ENCODE measurements at regions not wholly inside any gene's neighbourhood (a gene's known extent, or its start where the extent isn't known, plus 50 kb on each side); places are given as distances from the start of the nearest gene placed in this dataset.

GRCh38 chr5:123751670-123752069, 239.7 kb downstream of the CSNK1G3 start:
- Histone ChIP-seq H3K4me1 (ENCODE audit: control insufficient read depth, extremely low read depth, insufficient read depth, low read length) (peaks cover 12% of the 10 kb centered on the region), H2AFZ (ENCODE audit: low read length) (no peak overlapping the region), H3K27ac (ENCODE audit: insufficient read depth, low read length) (no peak overlapping the region), H3K36me3 (ENCODE audit: control insufficient read depth, insufficient read depth, low read length) (no peaks in the 10 kb centered on the region), H3K4me3 (replicated peaks in 1 of 4; ENCODE audit: control extremely low read depth in 1 of 4, insufficient read depth in 1 of 4, low read depth in 3 of 4, low read length in 4 of 4) (no peak overlapping the region), H4K20me1 (ENCODE audit: control insufficient read depth, extremely low read depth, insufficient read depth, low read length) (no peaks in the 10 kb centered on the region), H3K27me3 (ENCODE audit: control insufficient read depth, insufficient read depth, low read length) (no peaks in the 10 kb centered on the region), H3K79me2 (ENCODE audit: control insufficient read depth, insufficient read depth, low read length) (no peaks in the 10 kb centered on the region), H3K9ac (ENCODE audit: insufficient read depth, low read length) (no peak overlapping the region), H3K9me3 (ENCODE audit: control insufficient read depth, insufficient read depth, low read depth, low read length) (no peaks in the 10 kb centered on the region), H3K4me2 (ENCODE audit: extremely low read depth, insufficient read depth, low read length) (no peak overlapping the region)
- TF ChIP-seq EZH2 (IDR thresholded peaks at IDR 0.05; ENCODE audit: low read length, missing control alignments) (no peak), CTCF (conservative IDR thresholded peaks at IDR 0.05 in 1 of 2, IDR thresholded peaks at IDR 0.05 in 1 of 2; ENCODE audit: low read depth in 1 of 2, low read length in 2 of 2) (no peak)
- DNase-seq (ENCODE audit: low read depth in 2 of 2), result no peak

- Histone ChIP-seq H2AFZ (ENCODE audit: low read length) (no peak overlapping the region), H3K9me3 (ENCODE audit: control insufficient read depth, insufficient read depth, low read depth, low read length) (no peaks in the 10 kb centered on the region), H3K4me2 (ENCODE audit: extremely low read depth, insufficient read depth, low read length) (no peak overlapping the region), H3K27ac (ENCODE audit: insufficient read depth, low read length) (no peak overlapping the region), H3K27me3 (ENCODE audit: control insufficient read depth, insufficient read depth, low read length) (no peaks in the 10 kb centered on the region), H3K36me3 (ENCODE audit: control insufficient read depth, insufficient read depth, low read length) (no peaks in the 10 kb centered on the region), H3K9ac (ENCODE audit: insufficient read depth, low read length) (no peak overlapping the region), H3K79me2 (ENCODE audit: control insufficient read depth, insufficient read depth, low read length) (no peaks in the 10 kb centered on the region), H3K4me3 (replicated peaks in 1 of 4; ENCODE audit: control extremely low read depth in 1 of 4, insufficient read depth in 1 of 4, low read depth in 3 of 4, low read length in 4 of 4) (no peak overlapping the region), H4K20me1 (ENCODE audit: control insufficient read depth, extremely low read depth, insufficient read depth, low read length) (no peaks in the 10 kb centered on the region), H3K4me1 (ENCODE audit: control insufficient read depth, extremely low read depth, insufficient read depth, low read length) (peaks cover 2% of the 10 kb centered on the region)
- no peak for DNase-seq (ENCODE audit: low read depth in 2 of 2)
- TF ChIP-seq EZH2 (IDR thresholded peaks at IDR 0.05; ENCODE audit: low read length, missing control alignments), result no peak
- TF ChIP-seq CTCF (conservative IDR thresholded peaks at IDR 0.05 in 1 of 2, IDR thresholded peaks at IDR 0.05 in 1 of 2; ENCODE audit: low read depth in 1 of 2, low read length in 2 of 2), result no peak
Measured at GRCh38 chr5:123748239-123748638, 236.3 kb downstream of the CSNK1G3 start.

DNA sequence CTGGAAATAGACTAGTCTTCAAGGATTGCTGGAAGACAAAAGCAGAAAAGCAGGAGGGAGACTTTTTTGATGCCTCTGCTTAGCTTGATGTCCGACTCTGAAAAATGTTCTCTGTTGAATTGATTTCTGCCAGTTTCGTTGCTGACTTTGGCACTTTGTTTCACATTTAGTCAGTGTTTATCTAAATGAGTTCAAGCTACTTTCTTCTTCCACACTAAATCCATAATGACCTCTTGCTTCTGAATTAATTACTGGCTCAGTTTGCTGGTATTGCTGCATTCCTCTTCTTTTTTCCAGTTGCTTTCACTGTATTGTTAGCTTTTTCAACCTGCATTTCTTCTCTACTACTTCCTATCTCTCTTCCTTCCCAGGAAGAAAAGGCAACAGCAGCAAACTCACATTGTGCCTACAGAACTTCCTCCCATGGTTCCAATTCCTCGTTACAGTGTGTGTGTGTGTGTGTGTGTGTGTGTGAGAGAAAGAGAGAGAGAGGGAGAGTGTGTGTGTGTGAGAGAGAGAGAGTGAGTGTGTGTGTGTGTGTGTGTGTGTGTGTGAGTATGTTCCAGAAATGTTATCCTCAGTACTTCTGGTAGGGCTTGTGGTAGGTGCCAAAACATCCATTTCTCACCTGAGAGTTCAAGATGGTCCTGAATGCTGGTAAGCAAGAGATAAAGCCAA, 234.8 kb downstream of the CSNK1G3 start:
- no peaks in the 10 kb centered on the region for H3K27me3 ChIP-seq (ENCODE audit: control insufficient read depth, insufficient read depth, low read length)
- no peaks in the 10 kb centered on the region for H3K4me1 ChIP-seq (ENCODE audit: control insufficient read depth, extremely low read depth, insufficient read depth, low read length)
- H3K36me3 ChIP-seq (ENCODE audit: control insufficient read depth, insufficient read depth, low read length), result no peaks in the 10 kb centered on the region
- TF ChIP-seq EZH2 (IDR thresholded peaks at IDR 0.05; ENCODE audit: low read length, missing control alignments), result no peak
- no peak for TF ChIP-seq CTCF (conservative IDR thresholded peaks at IDR 0.05 in 1 of 2, IDR thresholded peaks at IDR 0.05 in 1 of 2; ENCODE audit: low read depth in 1 of 2, low read length in 2 of 2)
- no peaks in the 10 kb centered on the region for H4K20me1 ChIP-seq (ENCODE audit: control insufficient read depth, extremely low read depth, insufficient read depth, low read length)
- no peak overlapping the region for H3K27ac ChIP-seq (ENCODE audit: insufficient read depth, low read length)
- H2AFZ ChIP-seq (ENCODE audit: low read length), result no peak overlapping the region
- H3K79me2 ChIP-seq (ENCODE audit: control insufficient read depth, insufficient read depth, low read length), result no peaks in the 10 kb centered on the region
- H3K4me3 ChIP-seq (replicated peaks in 1 of 4; ENCODE audit: control extremely low read depth in 1 of 4, insufficient read depth in 1 of 4, low read depth in 3 of 4, low read length in 4 of 4), result no peak overlapping the region
- H3K9ac ChIP-seq (ENCODE audit: insufficient read depth, low read length), result no peak overlapping the region
- no peaks in the 10 kb centered on the region for H3K9me3 ChIP-seq (ENCODE audit: control insufficient read depth, insufficient read depth, low read depth, low read length)
- no peak overlapping the region for H3K4me2 ChIP-seq (ENCODE audit: extremely low read depth, insufficient read depth, low read length)
- no peak for DNase-seq (ENCODE audit: low read depth in 2 of 2)

Data from fibroblast of lung (primary cell).